ENCODE measurements at regions not wholly inside any gene's neighbourhood (a gene's known extent, or its start where the extent isn't known, plus 50 kb on each side); places are given as distances from the start of the nearest gene placed in this dataset.

GRCh38 chrX:45622042-45622423 is 421.4 kb upstream of the DIPK2B start:
- Histone ChIP-seq H3K27me3 (ENCODE audit: control insufficient read depth, extremely low read depth, insufficient read depth, low read length) (no peaks in the 10 kb centered on the region), H4K20me1 (ENCODE audit: control insufficient read depth, extremely low read depth, insufficient read depth, low read length) (no peaks in the 10 kb centered on the region), H3K9me1 (ENCODE audit: control insufficient read depth, extremely low read depth, insufficient read depth, low read length) (no peaks in the 10 kb centered on the region), H3K79me2 (ENCODE audit: control insufficient read depth, insufficient read depth, low read length) (no peaks in the 10 kb centered on the region), H3K27ac (ENCODE audit: control insufficient read depth, insufficient read depth, low read length) (peak overlapping the region; percentile 85), H3K36me3 (ENCODE audit: control insufficient read depth in 2 of 2, extremely low read depth in 1 of 2, insufficient read depth in 2 of 2, low read length in 2 of 2) (no peaks in the 10 kb centered on the region), H3K4me3 (ENCODE audit: control insufficient read depth in 2 of 3, extremely low read depth in 1 of 3, insufficient read depth in 2 of 3, low read depth in 1 of 3, low read length in 3 of 3) (peak overlapping the region in 1 of 3 experiments; percentile 25), H3K4me1 (ENCODE audit: control insufficient read depth, extremely low read depth, insufficient read depth, low read length) (peaks cover 32% of the 10 kb centered on the region), H3K4me2 (ENCODE audit: control insufficient read depth, extremely low read depth, insufficient read depth, low read depth, low read length) (peak overlapping the region; percentile 62), H2AFZ (ENCODE audit: control insufficient read depth, low read length) (no peak overlapping the region), H3K9ac (ENCODE audit: control insufficient read depth, extremely low read depth, insufficient read depth, low read length) (peak overlapping the region; percentile 11), H3K9me3 (ENCODE audit: control insufficient read depth, low read depth, low read length) (no peaks in the 10 kb centered on the region)
- dilution Hi-C loops (cut with MboI; ENCODE audit: extremely low pct_ligation_motif_present, low sequenced_read_pairs) = no loop called here
- FAIRE-seq (no peak), DNase-seq (ENCODE audit: low read depth, low spot score) (no peak)
- TF ChIP-seq EZH2 (IDR thresholded peaks at IDR 0.05; ENCODE audit: low read length) = no peak
- no peak for TF ChIP-seq CTCF (optimal IDR thresholded peaks at IDR 0.05 in 1 of 3, IDR thresholded peaks at IDR 0.05 in 1 of 3, conservative IDR thresholded peaks at IDR 0.05 in 1 of 3; ENCODE audit: extremely low read depth in 1 of 3, insufficient read depth in 2 of 3, low read length in 3 of 3)

- Histone ChIP-seq H3K4me2 (ENCODE audit: control insufficient read depth, extremely low read depth, insufficient read depth, low read depth, low read length) (peak overlapping the region; percentile 64), H2AFZ (ENCODE audit: control insufficient read depth, low read length) (peak overlapping the region; percentile 23), H3K27me3 (ENCODE audit: control insufficient read depth, extremely low read depth, insufficient read depth, low read length) (no peaks in the 10 kb centered on the region), H3K4me1 (ENCODE audit: control insufficient read depth, extremely low read depth, insufficient read depth, low read length) (peaks cover 32% of the 10 kb centered on the region), H3K79me2 (ENCODE audit: control insufficient read depth, insufficient read depth, low read length) (no peaks in the 10 kb centered on the region), H3K9me3 (ENCODE audit: control insufficient read depth, low read depth, low read length) (no peaks in the 10 kb centered on the region), H3K4me3 (ENCODE audit: control insufficient read depth in 2 of 3, extremely low read depth in 1 of 3, insufficient read depth in 2 of 3, low read depth in 1 of 3, low read length in 3 of 3) (no peak overlapping the region), H3K9ac (ENCODE audit: control insufficient read depth, extremely low read depth, insufficient read depth, low read length) (peak overlapping the region; percentile 11), H3K27ac (ENCODE audit: control insufficient read depth, insufficient read depth, low read length) (peak overlapping the region; percentile 85), H4K20me1 (ENCODE audit: control insufficient read depth, extremely low read depth, insufficient read depth, low read length) (no peaks in the 10 kb centered on the region), H3K36me3 (ENCODE audit: control insufficient read depth in 2 of 2, extremely low read depth in 1 of 2, insufficient read depth in 2 of 2, low read length in 2 of 2) (no peaks in the 10 kb centered on the region), H3K9me1 (ENCODE audit: control insufficient read depth, extremely low read depth, insufficient read depth, low read length) (no peaks in the 10 kb centered on the region)
- DNase-seq (ENCODE audit: low read depth, low spot score) (peak; percentile 87), FAIRE-seq (peak; percentile 76)
- dilution Hi-C loops (cut with MboI; ENCODE audit: extremely low pct_ligation_motif_present, low sequenced_read_pairs) = no loop called here
- TF ChIP-seq EZH2 (IDR thresholded peaks at IDR 0.05; ENCODE audit: low read length) (no peak), CTCF (optimal IDR thresholded peaks at IDR 0.05 in 1 of 3, IDR thresholded peaks at IDR 0.05 in 1 of 3, conservative IDR thresholded peaks at IDR 0.05 in 1 of 3; ENCODE audit: extremely low read depth in 1 of 3, insufficient read depth in 2 of 3, low read length in 3 of 3) (no peak)
These were observed 420.8 kb upstream of the DIPK2B start for GRCh38 chrX:45621376-45622041.
